Natural killer cell (primary cell): ENCODE measurements at regions not wholly inside any gene's neighbourhood (a gene's known extent, or its start where the extent isn't known, plus 50 kb on each side); places are given as distances from the start of the nearest gene placed in this dataset.

ENCODE experiments used
- ATAC-seq, 3 donors: fragments of 150-1000 bp in 2 of 3; fragments of 200-7000 bp in 1 of 3; cut with Tn5 transposase; 1 replicate in 1 of 3; 2 replicates in 2 of 3; pipeline ENCODE4 v1.10.0; 2021; ENCODE audit warnings: mild to moderate bottlenecking in 2 of 3, moderate library complexity in 2 of 3
- DNase-seq, 2 donors: peaks; one replicate each; pipeline versions ENCODE4 v3.0.0 to v3.0.0-alpha.2; 2013 to 2021; ENCODE audit warnings: mixed read lengths in 1 of 2
- H3K27ac ChIP-seq: one replicate; pipeline ENCODE4 v1.5.1; 2013; ENCODE audit warnings: mild to moderate bottlenecking, low read length
- H3K27me3 ChIP-seq: one replicate; pipeline ENCODE4 v1.6.1; 2013; ENCODE audit warnings: low read length; ENCODE audit not compliant: control insufficient read depth, insufficient read depth
- H3K36me3 ChIP-seq: one replicate; pipeline ENCODE4 v1.6.1; 2013; ENCODE audit warnings: low read length; ENCODE audit not compliant: control insufficient read depth, insufficient read depth
- H3K4me1 ChIP-seq: one replicate; pipeline ENCODE4 v1.6.1; 2013; ENCODE audit warnings: low read length; ENCODE audit not compliant: control insufficient read depth, insufficient read depth
- H3K4me3 ChIP-seq: one replicate; pipeline ENCODE4 v1.5.1; 2013; ENCODE audit warnings: low read length
- H3K9me3 ChIP-seq: one replicate; pipeline ENCODE4 v1.6.1; 2013; ENCODE audit warnings: low read length; ENCODE audit not compliant: control insufficient read depth, insufficient read depth
- H3K27ac Mint-ChIP-seq, 2 donors: one replicate each; pipeline ENCODE4 v1.8.0; 2022; ENCODE audit warnings: mild to moderate bottlenecking in 2 of 2, mixed read lengths in 2 of 2, moderate library complexity in 1 of 2
- H3K27me3 Mint-ChIP-seq, 2 donors: one replicate each; pipeline ENCODE4 v1.8.0; 2022; ENCODE audit warnings: low read depth in 2 of 2, mixed read lengths in 2 of 2
- H3K36me3 Mint-ChIP-seq: one replicate; pipeline ENCODE4 v1.8.0; 2022; ENCODE audit warnings: mixed read lengths
- H3K4me1 Mint-ChIP-seq, 2 donors: one replicate each; pipeline ENCODE4 v1.8.0; 2022; ENCODE audit warnings: mixed read lengths in 2 of 2
- H3K4me3 Mint-ChIP-seq: one replicate; pipeline ENCODE4 v1.8.0; 2022; ENCODE audit warnings: mild to moderate bottlenecking, moderate library complexity, mixed read lengths
- H3K9me3 Mint-ChIP-seq, 2 donors: one replicate each; pipeline ENCODE4 v1.8.0; 2022; ENCODE audit warnings: mixed read lengths in 2 of 2
- CTCF ChIP-seq: fragments of 200-600 bp; IDR thresholded peaks from one replicate; pipeline ENCODE4 v1.8.0; 2022; ENCODE audit warnings: antibody characterized with exemption
- WGBS: methylation state at CpG from one replicate; pipeline ENCODE4 v1.1.7; 2013; ENCODE audit warnings: missing lambda C conversion rate; ENCODE audit not compliant: insufficient coverage; 5-methylcytosine and 5-hydroxymethylcytosine counted together
- intact Hi-C: fragments of 100-400 bp; cut with micrococcal nuclease; formaldehyde crosslinking; loops from one replicate; pipeline ENCODE4 v1.14.2; 2022

GRCh38 chr4:179472164-179472563, 2029.9 kb upstream of the AGA start:
- H3K4me3 Mint-ChIP-seq = no peak overlapping the region
- no peaks in the 10 kb centered on the region for H3K36me3 ChIP-seq
- peaks cover 6 to 8% of the 10 kb centered on the region in 2 donors for H3K9me3 Mint-ChIP-seq
- H3K36me3 Mint-ChIP-seq = peaks cover 7% of the 10 kb centered on the region
- peaks cover 5% of the 10 kb centered on the region for H3K9me3 ChIP-seq
- H3K4me1 ChIP-seq = no peaks in the 10 kb centered on the region
- intact Hi-C loops = no loop called here
- H3K27ac Mint-ChIP-seq = no peak overlapping the region
- no peak overlapping the region for H3K27ac ChIP-seq
- no peak for ATAC-seq
- H3K27me3 Mint-ChIP-seq = no peaks in the 10 kb centered on the region
- no peak for TF ChIP-seq CTCF
- no peak for DNase-seq
- no peaks in the 10 kb centered on the region for H3K27me3 ChIP-seq
- H3K4me3 ChIP-seq = no peak overlapping the region
- H3K4me1 Mint-ChIP-seq = no peaks in the 10 kb centered on the region

GRCh38 chr4:179478608-179479007, 2036.4 kb upstream of the AGA start:
- Mint-ChIP-seq H3K9me3 (peaks cover 6 to 11% of the 10 kb centered on the region in 2 donors), H3K4me3 (no peak overlapping the region)

GRCh38 chr4:179485781-179486180, 2043.5 kb upstream of the AGA start:
- TF ChIP-seq CTCF = no peak
- intact Hi-C loops = no loop called here

More at GRCh38 chr4:179478608-179479007, 2036.4 kb upstream of the AGA start:
- H3K36me3 Mint-ChIP-seq = peaks cover 16% of the 10 kb centered on the region
- no peak for TF ChIP-seq CTCF
- H3K27me3 Mint-ChIP-seq = no peaks in the 10 kb centered on the region
- no peak overlapping the region for H3K4me3 ChIP-seq
- H3K36me3 ChIP-seq = no peaks in the 10 kb centered on the region
- peaks cover 14% of the 10 kb centered on the region for H3K9me3 ChIP-seq
- no peak for DNase-seq
- no peak for ATAC-seq
- H3K27ac ChIP-seq = no peak overlapping the region
- no peaks in the 10 kb centered on the region for H3K4me1 ChIP-seq
- H3K27ac Mint-ChIP-seq = no peak overlapping the region
- intact Hi-C loops = no loop called here
- H3K4me1 Mint-ChIP-seq = no peaks in the 10 kb centered on the region
- no peaks in the 10 kb centered on the region for H3K27me3 ChIP-seq

GRCh38 chr4:179486570-179487335, 2044.5 kb upstream of the AGA start:
- peaks cover 18 to 20% of the 10 kb centered on the region in 2 donors for H3K9me3 Mint-ChIP-seq
- 80% methylated on average over 6 of the region's 6 CpGs for WGBS

More at GRCh38 chr4:179485781-179486180, 2043.5 kb upstream of the AGA start:
- H3K4me1 Mint-ChIP-seq = no peaks in the 10 kb centered on the region
- no peaks in the 10 kb centered on the region for H3K4me1 ChIP-seq
- H3K9me3 Mint-ChIP-seq = peaks cover 15 to 19% of the 10 kb centered on the region in 2 donors
- H3K4me3 ChIP-seq = no peak overlapping the region
- ATAC-seq (no peak), DNase-seq (no peak)
- no peak overlapping the region for H3K27ac Mint-ChIP-seq
- no peak overlapping the region for H3K4me3 Mint-ChIP-seq
- 53% methylated on average over 2 of the region's 3 CpGs for WGBS
- peaks cover 18% of the 10 kb centered on the region for H3K36me3 Mint-ChIP-seq
- H3K27ac ChIP-seq = no peak overlapping the region
- H3K9me3 ChIP-seq = peaks cover 23% of the 10 kb centered on the region
- H3K27me3 ChIP-seq = no peaks in the 10 kb centered on the region
- H3K27me3 Mint-ChIP-seq = no peaks in the 10 kb centered on the region
- H3K36me3 ChIP-seq = no peaks in the 10 kb centered on the region

More at GRCh38 chr4:179486570-179487335, 2044.5 kb upstream of the AGA start:
- intact Hi-C loops = no loop called here
- no peak for TF ChIP-seq CTCF
- no peak for DNase-seq
- H3K4me1 ChIP-seq = no peaks in the 10 kb centered on the region
- ATAC-seq = no peak
- H3K27me3 ChIP-seq = no peaks in the 10 kb centered on the region
- H3K4me3 ChIP-seq = no peak overlapping the region
- no peak overlapping the region for H3K27ac ChIP-seq
- H3K27me3 Mint-ChIP-seq = no peaks in the 10 kb centered on the region
- H3K27ac Mint-ChIP-seq = no peak overlapping the region
- H3K36me3 Mint-ChIP-seq = peaks cover 13% of the 10 kb centered on the region
- H3K4me1 Mint-ChIP-seq = no peaks in the 10 kb centered on the region
- H3K36me3 ChIP-seq = no peaks in the 10 kb centered on the region
- H3K4me3 Mint-ChIP-seq = no peak overlapping the region
- H3K9me3 ChIP-seq = peaks cover 23% of the 10 kb centered on the region
